Ectodermal cell (in vitro differentiated cells): ENCODE measurements at regions not wholly inside any gene's neighbourhood (a gene's known extent, or its start where the extent isn't known, plus 50 kb on each side); places are given as distances from the start of the nearest gene placed in this dataset.
A peak's percentile ranks its signal among the peaks of the same experiment; 100 is the strongest.

Experiments used
- H3K27ac ChIP-seq: 2 replicates; pipeline ENCODE4 v1.7.0; 2013; ENCODE audit warnings: mild to moderate bottlenecking, low read depth, low read length; ENCODE audit not compliant: insufficient read depth, poor library complexity, severe bottlenecking
- H3K27me3 ChIP-seq: 2 replicates; pipeline ENCODE4 v1.7.0; 2013; ENCODE audit warnings: mild to moderate bottlenecking, low read length; ENCODE audit not compliant: insufficient read depth, control insufficient read depth, poor library complexity, severe bottlenecking
- H3K36me3 ChIP-seq: one replicate; pipeline ENCODE4 v1.7.0; 2013; ENCODE audit warnings: low read length; ENCODE audit not compliant: control insufficient read depth, insufficient read depth
- H3K4me1 ChIP-seq: one replicate; pipeline ENCODE4 v1.7.0; 2013; ENCODE audit warnings: low read length; ENCODE audit not compliant: control insufficient read depth, insufficient read depth
- H3K4me3 ChIP-seq: 2 replicates; pipeline ENCODE4 v1.7.0; 2013; ENCODE audit warnings: low read depth, low read length, control low read depth; ENCODE audit not compliant: insufficient read depth
- H3K9me3 ChIP-seq: 2 replicates; pipeline ENCODE4 v1.7.0; 2013; ENCODE audit warnings: mild to moderate bottlenecking, low read length, moderate library complexity; ENCODE audit not compliant: control insufficient read depth
- WGBS, 2 experiments: methylation state at CpG; one replicate each; pipeline ENCODE4 v1.1.7; 2013; ENCODE audit warnings: missing lambda C conversion rate in 2 of 2; 5-methylcytosine and 5-hydroxymethylcytosine counted together

DNA sequence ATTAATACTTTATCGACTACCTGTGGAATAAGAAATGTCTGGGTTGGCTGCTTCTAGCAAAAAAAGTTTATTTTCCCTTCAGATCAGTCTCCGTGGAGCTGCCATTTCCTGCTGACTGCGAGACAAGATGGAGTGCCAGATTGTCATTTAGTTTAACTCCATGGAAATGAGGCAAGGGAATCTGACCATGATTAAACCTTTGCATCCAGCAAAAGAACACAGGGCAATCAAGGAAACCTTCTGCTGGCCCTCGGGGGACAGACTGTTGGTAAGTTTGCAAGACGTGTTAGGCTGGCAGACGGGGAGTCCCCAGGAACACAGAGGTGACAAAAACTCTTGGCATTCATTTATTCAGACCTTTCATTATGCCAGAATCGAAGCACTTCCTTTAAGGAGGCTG is 52.2 kb upstream of the SPACA1 start:
- H3K4me3 ChIP-seq: no peak overlapping the region
- no peaks in the 10 kb centered on the region for H3K36me3 ChIP-seq
- H3K9me3 ChIP-seq: no peaks in the 10 kb centered on the region
- 86 to 88% methylated on average over 7 of the region's 7 CpGs for WGBS, 2 experiments
- peaks cover 4% of the 10 kb centered on the region for H3K4me1 ChIP-seq
- H3K27me3 ChIP-seq: no peaks in the 10 kb centered on the region
- H3K27ac ChIP-seq: no peak overlapping the region

DNA sequence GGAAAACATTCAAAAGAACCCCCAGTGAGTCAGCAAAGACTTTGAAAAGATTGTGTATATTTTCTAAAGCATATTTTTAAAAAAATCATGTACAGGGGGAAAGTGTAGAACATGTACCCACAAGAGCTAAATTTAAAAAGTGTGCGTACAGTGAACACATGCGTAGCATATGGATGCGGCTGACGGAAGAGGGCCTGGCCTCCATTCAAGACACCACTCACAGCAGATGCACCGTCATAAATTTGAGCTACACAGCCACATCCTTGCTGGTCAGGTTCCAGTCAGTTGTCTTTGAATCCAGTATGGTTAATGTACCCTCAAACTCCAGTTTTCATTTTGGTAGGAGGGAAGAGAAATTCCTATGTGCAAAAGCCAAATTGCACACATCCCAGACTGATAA is 54.3 kb upstream of the SPACA1 start:
- Histone ChIP-seq H3K27ac (no peak overlapping the region), H3K36me3 (no peaks in the 10 kb centered on the region), H3K4me1 (peaks cover 4% of the 10 kb centered on the region), H3K27me3 (no peaks in the 10 kb centered on the region), H3K9me3 (no peaks in the 10 kb centered on the region), H3K4me3 (no peak overlapping the region)
- WGBS, 2 experiments: 91 to 97% methylated on average over 5 of the region's 5 CpGs

DNA sequence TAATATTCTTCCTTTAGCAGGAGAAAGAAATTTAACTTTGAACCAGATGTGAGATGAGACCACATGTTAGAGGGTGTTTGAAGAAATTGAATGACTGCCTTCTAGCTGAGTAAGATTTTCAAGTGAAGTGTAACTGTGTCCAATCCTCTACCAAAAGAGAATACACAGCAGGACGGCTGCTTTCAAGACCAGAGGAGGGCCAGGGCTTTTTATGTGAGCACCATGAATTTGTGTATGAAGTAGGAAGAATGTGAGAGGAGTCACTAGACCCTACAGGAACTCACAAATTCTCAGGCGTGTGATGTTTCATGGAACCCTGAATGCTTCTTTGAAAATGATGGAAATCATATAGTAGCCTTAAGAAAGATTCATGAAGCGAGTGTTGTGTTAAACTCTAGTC is 56.8 kb upstream of the SPACA1 start:
- Histone ChIP-seq H3K4me1 (peaks cover 4% of the 10 kb centered on the region), H3K27me3 (no peaks in the 10 kb centered on the region), H3K4me3 (no peak overlapping the region), H3K36me3 (no peaks in the 10 kb centered on the region), H3K27ac (no peak overlapping the region), H3K9me3 (no peaks in the 10 kb centered on the region)
- 89 to 94% methylated on average over 3 of the region's 3 CpGs for WGBS, 2 experiments

DNA sequence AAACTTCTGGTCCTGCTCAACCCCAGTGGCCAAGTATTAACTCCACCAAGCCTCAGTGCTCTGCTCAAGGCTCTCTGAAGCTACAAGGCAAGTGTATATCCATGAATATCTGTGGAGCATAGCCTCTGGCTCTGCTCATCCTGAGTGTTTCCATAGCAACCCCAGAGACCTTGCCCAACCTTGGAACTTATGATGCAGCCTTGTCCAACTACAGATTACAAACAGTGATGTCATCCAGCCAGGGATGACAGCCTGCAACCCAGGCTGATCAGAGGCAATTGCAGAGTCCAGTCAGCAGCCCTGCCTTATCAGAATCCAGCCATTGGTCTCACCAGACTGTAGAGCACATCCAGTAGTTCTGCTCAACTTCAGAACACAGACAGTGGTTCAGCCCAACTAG is 65.5 kb upstream of the SPACA1 start:
- Histone ChIP-seq H3K4me1 (no peaks in the 10 kb centered on the region), H3K36me3 (no peaks in the 10 kb centered on the region), H3K4me3 (no peak overlapping the region), H3K9me3 (no peaks in the 10 kb centered on the region), H3K27ac (no peak overlapping the region), H3K27me3 (no peaks in the 10 kb centered on the region)

DNA sequence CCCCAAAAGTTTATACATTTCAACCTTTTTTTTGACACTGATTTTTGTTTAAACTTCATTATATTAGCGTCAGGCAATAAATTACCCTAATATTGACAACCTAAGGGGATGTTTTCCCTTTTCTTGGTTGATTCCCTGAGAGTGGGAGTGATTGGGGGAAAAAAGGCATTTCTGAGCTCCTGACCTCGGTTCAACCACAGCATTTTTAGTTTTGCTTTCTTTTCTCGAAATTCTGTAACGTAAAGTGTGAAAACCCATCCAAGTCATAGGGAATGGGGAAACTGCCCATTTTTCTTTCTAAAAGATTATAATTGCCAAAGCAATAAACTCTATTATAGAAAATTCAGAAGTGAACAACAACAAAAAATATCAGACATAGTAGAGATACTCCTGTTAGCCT is 67.9 kb upstream of the SPACA1 start:
- Histone ChIP-seq H3K4me1 (no peaks in the 10 kb centered on the region), H3K27me3 (no peaks in the 10 kb centered on the region), H3K36me3 (no peaks in the 10 kb centered on the region), H3K9me3 (no peaks in the 10 kb centered on the region), H3K27ac (no peak overlapping the region), H3K4me3 (no peak overlapping the region)
- 90 to 91% methylated on average over 3 to 4 of the region's 4 CpGs for WGBS, 2 experiments

DNA sequence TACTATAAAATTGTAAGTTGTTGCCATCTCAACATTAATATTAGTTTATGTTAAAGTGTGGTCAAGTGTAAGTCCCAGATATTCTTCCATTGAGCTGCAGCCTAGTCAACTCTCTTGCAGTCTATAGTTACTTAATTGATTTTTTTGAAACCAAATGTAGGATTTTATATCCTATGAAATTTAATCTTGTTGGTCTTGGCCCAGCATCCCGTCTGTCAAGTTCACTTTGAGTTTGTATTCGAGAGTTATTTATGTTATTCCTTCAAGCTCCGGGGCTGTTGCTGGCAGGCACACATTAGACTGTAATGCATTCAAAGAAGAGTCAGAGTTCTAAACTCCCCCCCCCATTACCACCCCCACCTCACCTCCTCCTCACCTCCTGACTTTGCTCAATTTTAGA is 71.0 kb upstream of the SPACA1 start:
- H3K27ac ChIP-seq: no peak overlapping the region
- no peak overlapping the region for H3K4me3 ChIP-seq
- no peaks in the 10 kb centered on the region for H3K36me3 ChIP-seq
- WGBS, 2 experiments: 88 to 90% methylated on average over 3 of the region's 3 CpGs
- no peaks in the 10 kb centered on the region for H3K27me3 ChIP-seq
- no peaks in the 10 kb centered on the region for H3K9me3 ChIP-seq
- H3K4me1 ChIP-seq: no peaks in the 10 kb centered on the region

DNA sequence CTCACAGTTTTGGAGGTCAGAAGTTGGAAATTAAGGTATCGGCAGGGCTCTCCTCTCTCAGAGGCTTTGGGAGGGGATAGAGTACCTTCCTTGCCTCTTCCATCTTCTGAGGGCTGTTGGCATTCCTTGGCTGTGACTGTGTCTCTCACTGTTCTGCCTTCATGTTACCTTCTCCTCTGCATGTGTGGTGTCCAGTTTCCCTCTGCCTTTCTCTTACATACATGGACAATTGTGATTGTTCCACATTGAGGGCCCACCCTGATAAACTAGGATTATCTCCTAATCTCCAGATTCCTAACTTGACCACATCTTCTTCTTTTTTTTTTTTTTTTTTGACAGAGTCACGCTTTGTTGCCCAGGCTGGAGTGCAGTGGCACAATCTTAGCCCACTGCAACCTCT is 72.1 kb upstream of the SPACA1 start:
- H3K4me1 ChIP-seq: no peaks in the 10 kb centered on the region
- H3K36me3 ChIP-seq: no peaks in the 10 kb centered on the region
- H3K27me3 ChIP-seq: no peaks in the 10 kb centered on the region
- 94 to 96% methylated on average over 2 of the region's 2 CpGs for WGBS, 2 experiments
- no peak overlapping the region for H3K27ac ChIP-seq
- no peak overlapping the region for H3K4me3 ChIP-seq
- H3K9me3 ChIP-seq: no peaks in the 10 kb centered on the region

DNA sequence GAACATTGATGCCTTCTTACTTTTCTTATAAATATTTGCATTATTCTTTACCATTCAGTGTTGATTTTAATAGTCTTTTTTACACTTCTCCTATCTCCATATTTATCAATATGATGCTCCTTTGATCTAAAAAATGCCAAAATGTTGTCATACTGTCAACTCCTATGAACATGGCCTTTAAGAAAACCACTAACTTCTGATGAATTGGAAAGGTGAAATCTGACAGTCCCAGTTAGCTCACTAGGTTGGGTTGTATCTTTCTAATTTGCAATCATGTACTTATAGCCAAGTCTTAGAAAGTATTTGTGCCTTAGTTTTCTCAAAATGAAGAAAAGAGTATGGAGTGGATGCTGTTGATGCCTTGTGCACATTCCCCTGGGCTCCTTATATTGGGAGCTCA is 75.4 kb upstream of the SPACA1 start:
- no peaks in the 10 kb centered on the region for H3K36me3 ChIP-seq
- H3K4me1 ChIP-seq: no peaks in the 10 kb centered on the region
- peaks cover 5% of the 10 kb centered on the region for H3K27me3 ChIP-seq
- no peak overlapping the region for H3K27ac ChIP-seq
- H3K9me3 ChIP-seq: no peaks in the 10 kb centered on the region
- H3K4me3 ChIP-seq: no peak overlapping the region

DNA sequence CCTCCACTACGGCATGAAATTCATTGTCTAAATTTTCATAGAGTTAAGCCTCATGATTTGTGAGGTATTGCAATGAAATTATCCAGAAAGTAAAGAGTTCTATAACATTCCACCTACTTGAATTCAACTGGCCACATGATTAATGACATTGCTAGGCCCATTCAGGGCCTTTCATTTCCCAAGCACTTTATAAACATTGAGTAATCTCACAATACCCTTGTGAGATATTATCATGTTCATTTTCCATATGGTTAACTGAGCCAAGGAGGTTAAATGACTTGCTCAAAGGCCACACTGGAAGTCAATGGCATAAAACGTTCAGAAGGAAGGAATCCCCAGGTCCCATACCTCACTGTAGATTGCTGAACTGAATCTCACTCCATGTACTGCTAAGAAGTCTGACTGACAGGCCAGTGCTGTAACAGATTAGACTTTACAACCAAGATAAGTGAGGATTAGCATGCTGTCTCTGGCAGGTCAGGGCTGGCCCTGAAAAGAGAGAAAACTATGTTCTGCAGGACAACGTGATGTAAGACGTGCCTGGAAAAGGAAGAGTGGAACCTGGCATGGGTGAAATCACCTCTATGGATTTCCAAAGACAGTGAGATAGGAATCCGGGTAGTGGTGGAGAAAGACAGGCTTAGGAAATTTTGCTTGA is 75.9 kb upstream of the SPACA1 start:
- H3K9me3 ChIP-seq: no peaks in the 10 kb centered on the region
- H3K27ac ChIP-seq: no peak overlapping the region
- H3K4me1 ChIP-seq: no peaks in the 10 kb centered on the region
- H3K36me3 ChIP-seq: no peaks in the 10 kb centered on the region
- peaks cover 5% of the 10 kb centered on the region for H3K27me3 ChIP-seq
- WGBS, 2 experiments: 91 to 94% methylated on average over 5 of the region's 5 CpGs
- H3K4me3 ChIP-seq: no peak overlapping the region

DNA sequence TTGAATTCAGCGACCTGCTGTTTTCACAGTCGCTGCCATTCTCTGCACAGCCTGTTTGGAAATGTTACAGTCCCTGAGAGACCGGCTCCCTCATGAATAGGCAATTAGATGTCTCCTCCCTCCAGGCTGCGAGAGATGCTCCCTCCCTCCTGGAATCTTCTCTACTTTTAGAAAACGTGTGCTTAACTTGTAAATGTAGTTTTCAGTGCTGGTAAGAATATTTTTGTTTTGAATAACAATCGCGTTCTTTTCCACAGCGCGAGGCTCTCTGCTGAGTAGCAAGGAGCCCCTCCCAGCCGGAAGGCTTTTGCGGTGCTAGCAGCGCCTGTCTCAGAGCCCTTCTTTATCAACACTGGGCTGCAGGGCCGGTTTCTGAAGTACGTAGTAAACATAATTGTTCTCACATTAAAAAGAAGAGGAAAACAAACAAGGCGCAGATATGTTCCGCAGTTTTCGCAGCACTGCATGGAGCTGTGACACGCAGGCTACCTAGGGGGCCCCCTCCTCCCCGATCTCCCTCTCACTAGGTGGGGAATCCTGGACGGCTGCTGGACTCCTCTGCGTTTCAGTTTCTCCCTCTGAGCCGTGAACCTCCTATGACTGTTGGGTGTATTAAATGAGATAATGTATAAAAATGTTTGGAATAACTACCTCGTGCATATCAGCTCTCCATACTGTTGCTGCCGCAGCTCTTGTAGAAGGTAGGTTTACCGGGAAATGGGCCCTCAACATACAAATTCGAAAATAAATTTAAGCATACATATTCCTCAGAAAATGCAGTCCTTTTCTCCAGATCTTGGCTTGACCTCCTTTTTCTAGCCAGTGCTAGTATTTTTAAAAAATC is 79.0 kb upstream of the SPACA1 start:
- Histone ChIP-seq H3K36me3 (no peaks in the 10 kb centered on the region), H3K27ac (no peak overlapping the region), H3K9me3 (no peaks in the 10 kb centered on the region), H3K27me3 (peaks cover 5% of the 10 kb centered on the region), H3K4me1 (no peaks in the 10 kb centered on the region), H3K4me3 (peak overlapping the region; percentile 46)
- WGBS, 2 experiments: 16 to 18% methylated on average over 21 to 24 of the region's 26 CpGs
